ENCODE measurements at regions not wholly inside any gene's neighbourhood (a gene's known extent, or its start where the extent isn't known, plus 50 kb on each side); places are given as distances from the start of the nearest gene placed in this dataset.

DNA sequence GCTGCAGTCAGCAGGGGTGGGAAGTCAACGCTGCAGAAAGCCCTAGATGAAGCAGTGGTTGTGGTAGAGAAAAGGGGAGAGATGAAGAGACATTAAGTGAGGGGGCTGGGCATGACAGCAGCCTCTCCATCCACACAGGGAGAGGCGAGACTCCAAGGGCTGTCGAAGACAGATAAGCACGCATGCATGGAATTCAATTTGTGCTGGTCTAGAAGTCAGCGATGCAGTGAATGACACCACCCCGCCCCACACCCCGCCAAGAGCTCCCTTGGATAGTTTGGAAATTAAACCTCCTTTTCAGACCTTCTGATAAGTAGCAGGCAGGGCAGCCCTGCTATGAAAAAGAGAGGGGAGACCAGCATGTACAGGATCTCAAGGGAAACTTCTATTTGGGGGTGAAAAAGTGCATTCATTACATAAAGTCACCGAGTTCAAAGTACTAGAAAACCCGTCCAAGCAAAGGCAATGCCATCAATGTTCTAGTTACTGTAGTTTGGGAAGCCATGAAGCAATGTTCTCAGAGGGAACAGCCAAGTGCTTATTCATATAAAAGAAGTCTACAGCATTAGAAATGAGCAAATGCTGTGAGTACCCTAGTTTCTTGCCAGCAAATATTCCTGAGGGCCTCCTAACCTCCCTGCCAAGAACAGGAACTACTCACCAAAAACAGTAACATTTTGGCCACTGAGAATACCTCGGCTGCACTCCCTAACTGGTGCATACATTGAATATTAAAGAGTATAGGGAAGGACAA lies 152.3 kb upstream of the ANXA10 start:
- H3K4me1 ChIP-seq (ENCODE audit: low read depth): no peaks in the 10 kb centered on the region
- no peaks in the 10 kb centered on the region for H3K36me3 ChIP-seq
- no peak overlapping the region for H3K27ac ChIP-seq
- peak; percentile 3 to 23 for DNase-seq (ENCODE audit: low read depth in 1 of 2, low spot score in 1 of 2)
- H3K27me3 ChIP-seq: no peaks in the 10 kb centered on the region
- no peaks in the 10 kb centered on the region for H3K9me3 ChIP-seq (ENCODE audit: low read depth)
- TF ChIP-seq, protein P1, sequence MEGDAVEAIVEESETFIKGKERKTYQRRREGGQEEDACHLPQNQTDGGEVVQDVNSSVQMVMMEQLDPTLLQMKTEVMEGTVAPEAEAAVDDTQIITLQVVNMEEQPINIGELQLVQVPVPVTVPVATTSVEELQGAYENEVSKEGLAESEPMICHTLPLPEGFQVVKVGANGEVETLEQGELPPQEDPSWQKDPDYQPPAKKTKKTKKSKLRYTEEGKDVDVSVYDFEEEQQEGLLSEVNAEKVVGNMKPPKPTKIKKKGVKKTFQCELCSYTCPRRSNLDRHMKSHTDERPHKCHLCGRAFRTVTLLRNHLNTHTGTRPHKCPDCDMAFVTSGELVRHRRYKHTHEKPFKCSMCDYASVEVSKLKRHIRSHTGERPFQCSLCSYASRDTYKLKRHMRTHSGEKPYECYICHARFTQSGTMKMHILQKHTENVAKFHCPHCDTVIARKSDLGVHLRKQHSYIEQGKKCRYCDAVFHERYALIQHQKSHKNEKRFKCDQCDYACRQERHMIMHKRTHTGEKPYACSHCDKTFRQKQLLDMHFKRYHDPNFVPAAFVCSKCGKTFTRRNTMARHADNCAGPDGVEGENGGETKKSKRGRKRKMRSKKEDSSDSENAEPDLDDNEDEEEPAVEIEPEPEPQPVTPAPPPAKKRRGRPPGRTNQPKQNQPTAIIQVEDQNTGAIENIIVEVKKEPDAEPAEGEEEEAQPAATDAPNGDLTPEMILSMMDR (IDR thresholded peaks at IDR 0.05; ENCODE audit: low read depth, low read length): no peak
- no peak overlapping the region for H3K4me3 ChIP-seq

DNA sequence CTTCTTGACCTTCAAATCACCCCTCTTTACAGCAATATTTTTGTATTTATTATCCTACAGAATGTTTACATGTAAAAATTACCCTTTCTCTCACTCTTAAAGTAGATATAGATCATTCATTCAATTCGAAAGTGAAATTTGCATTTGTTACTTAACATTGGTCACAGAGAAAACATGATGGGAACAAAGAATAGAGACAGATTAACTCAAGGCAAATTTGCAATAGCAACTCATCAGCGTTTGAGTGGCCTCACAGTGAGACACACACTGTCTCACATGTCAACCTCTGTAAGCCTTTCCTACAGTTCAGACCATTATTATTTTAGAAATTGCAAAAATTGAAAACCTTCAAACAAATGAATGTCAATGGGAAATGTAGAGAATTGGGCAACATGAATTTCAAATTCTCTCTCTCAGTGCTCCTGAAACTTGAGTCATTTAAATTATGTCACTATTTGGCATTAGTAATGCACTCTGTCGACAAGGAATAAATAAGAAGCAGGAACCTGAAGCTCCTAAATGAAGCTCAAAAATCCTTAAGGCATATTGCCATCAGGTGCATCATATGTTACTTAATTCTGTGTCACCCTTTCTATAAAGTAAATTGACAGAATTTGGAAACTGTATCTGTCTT lies 148.3 kb upstream of the ANXA10 start:
- Histone ChIP-seq H3K36me3 (no peaks in the 10 kb centered on the region), H3K9me3 (ENCODE audit: low read depth) (no peaks in the 10 kb centered on the region), H3K27ac (no peak overlapping the region), H3K4me1 (ENCODE audit: low read depth) (no peaks in the 10 kb centered on the region), H3K4me3 (no peak overlapping the region), H3K27me3 (no peaks in the 10 kb centered on the region)
- DNase-seq (ENCODE audit: low read depth in 1 of 2, low spot score in 1 of 2): no peak
- TF ChIP-seq, protein P1 (IDR thresholded peaks at IDR 0.05; ENCODE audit: low read depth, low read length): no peak

DNA sequence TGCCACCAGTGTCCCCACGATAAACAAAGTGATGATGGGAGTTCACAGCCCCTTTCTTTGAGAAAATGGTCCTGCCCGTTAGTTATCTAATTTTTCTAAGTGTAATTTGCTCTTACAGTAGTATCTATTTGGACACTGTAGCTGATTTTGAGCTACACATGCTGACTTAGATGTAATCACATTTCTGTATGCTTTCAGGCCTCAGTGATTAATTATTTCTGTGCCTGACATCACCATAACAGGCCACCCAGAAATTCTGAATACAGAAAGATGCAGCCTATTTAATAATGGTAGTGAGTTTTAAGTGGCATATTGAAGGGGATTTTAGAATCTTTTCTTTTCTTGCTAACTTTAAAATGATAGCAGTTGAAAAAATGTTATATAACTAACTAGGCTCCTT lies 147.6 kb upstream of the ANXA10 start:
- TF ChIP-seq, protein P1 (IDR thresholded peaks at IDR 0.05; ENCODE audit: low read depth, low read length): no peak
- H3K36me3 ChIP-seq: no peaks in the 10 kb centered on the region

DNA sequence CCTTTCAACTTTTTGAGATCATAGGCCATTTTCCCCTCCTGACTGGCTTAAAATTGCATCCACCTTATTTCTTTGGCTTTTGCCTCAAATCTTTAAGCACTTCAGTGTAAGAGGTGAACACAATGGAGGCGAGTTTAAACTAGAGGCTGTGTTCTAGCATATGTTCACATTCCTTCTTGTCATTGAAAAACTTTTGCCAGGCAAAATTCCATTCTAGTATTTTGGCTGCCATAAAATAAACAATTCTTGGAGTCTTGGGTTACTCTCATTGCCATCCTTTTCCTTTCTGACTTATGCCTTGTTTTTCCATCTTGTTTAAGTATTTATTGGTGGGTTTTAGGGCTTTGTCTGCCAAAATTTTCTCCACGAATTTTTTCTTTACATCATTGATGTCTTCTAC lies 137.3 kb upstream of the ANXA10 start:
- Histone ChIP-seq H3K36me3 (no peaks in the 10 kb centered on the region), H3K9me3 (ENCODE audit: low read depth) (no peaks in the 10 kb centered on the region), H3K4me1 (ENCODE audit: low read depth) (no peaks in the 10 kb centered on the region), H3K4me3 (no peak overlapping the region), H3K27me3 (no peaks in the 10 kb centered on the region), H3K27ac (no peak overlapping the region)
- no peak for DNase-seq (ENCODE audit: low read depth in 1 of 2, low spot score in 1 of 2)
- TF ChIP-seq, protein P1 (IDR thresholded peaks at IDR 0.05; ENCODE audit: low read depth, low read length): no peak

More for the DNA sequence above, 147.6 kb upstream of the ANXA10 start:
- Histone ChIP-seq H3K27me3 (no peaks in the 10 kb centered on the region), H3K4me3 (no peak overlapping the region), H3K9me3 (ENCODE audit: low read depth) (no peaks in the 10 kb centered on the region), H3K27ac (no peak overlapping the region), H3K4me1 (ENCODE audit: low read depth) (no peaks in the 10 kb centered on the region)
- DNase-seq (ENCODE audit: low read depth in 1 of 2, low spot score in 1 of 2): no peak

DNA sequence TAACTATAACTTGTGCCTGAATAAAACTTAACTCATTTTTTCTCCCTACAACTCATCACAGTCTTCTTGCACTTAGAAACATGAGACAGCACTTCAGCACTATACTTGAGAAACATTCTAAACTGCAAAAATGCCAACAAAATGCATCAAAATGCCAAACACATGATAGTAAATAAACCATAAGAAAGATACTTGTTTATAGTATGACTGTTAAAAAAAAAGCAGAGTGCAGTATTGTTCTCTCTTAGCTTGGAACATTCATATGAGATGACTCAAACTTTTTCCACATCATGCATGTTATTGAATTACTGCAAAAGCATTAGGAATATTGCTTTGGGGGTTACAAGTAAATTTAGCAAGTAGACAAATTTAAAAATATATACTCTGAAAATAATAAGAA lies 135.7 kb upstream of the ANXA10 start:
- TF ChIP-seq, protein P1 (IDR thresholded peaks at IDR 0.05; ENCODE audit: low read depth, low read length): no peak
- no peaks in the 10 kb centered on the region for H3K4me1 ChIP-seq (ENCODE audit: low read depth)
- no peaks in the 10 kb centered on the region for H3K9me3 ChIP-seq (ENCODE audit: low read depth)
- no peak overlapping the region for H3K27ac ChIP-seq
- no peak overlapping the region for H3K4me3 ChIP-seq
- H3K27me3 ChIP-seq: no peaks in the 10 kb centered on the region
- no peaks in the 10 kb centered on the region for H3K36me3 ChIP-seq
- peak in 1 of 2 donors; percentile 18 for DNase-seq (ENCODE audit: low read depth in 1 of 2, low spot score in 1 of 2)

Data from cardiac muscle cell (in vitro differentiated cells and primary cell).